ENCODE measurements at regions not wholly inside any gene's neighbourhood (a gene's known extent, or its start where the extent isn't known, plus 50 kb on each side); places are given as distances from the start of the nearest gene placed in this dataset.

DNA sequence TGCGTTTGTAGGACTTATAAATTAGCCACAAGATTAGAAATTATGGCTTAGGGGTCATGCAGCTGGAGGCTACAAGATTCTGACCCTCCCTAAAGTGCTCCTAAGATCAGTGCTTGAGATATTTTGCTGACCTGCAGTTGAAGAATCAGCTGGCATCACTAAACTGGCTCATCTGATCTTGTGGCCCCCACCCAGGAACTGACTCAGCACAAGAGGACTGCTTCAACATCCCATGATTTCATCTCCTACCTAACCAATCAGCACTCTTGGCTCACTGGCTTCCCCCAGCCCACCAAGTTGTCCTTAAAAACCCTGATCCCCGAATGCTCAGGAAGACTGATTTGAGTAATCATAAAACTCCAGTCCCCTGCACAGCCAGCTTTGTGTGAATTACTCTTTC lies 86.4 kb upstream of the ERCC4 start:
- no peak overlapping the region for H3K27ac ChIP-seq
- H3K27me3 ChIP-seq = peaks cover 0 to 15% (median 0%) of the 10 kb centered on the region in 3 donors
- no peak overlapping the region for H3K4me3 ChIP-seq
- H3K9me3 ChIP-seq = no peaks in the 10 kb centered on the region
- no peaks in the 10 kb centered on the region for H3K36me3 ChIP-seq
- intact Hi-C loops (cut with DNase I; ENCODE audit: low total_unique reads) = no loop called here
- WGBS, 5 donors = 62 to 81% (median 74%) methylated on average over 2 of the region's 2 CpGs
- TF ChIP-seq POLR2A (IDR thresholded peaks at IDR 0.05) (no peak), POLR2AphosphoS5 (IDR thresholded peaks at IDR 0.05) (no peak), EP300 (IDR thresholded peaks at IDR 0.05) (no peak)
- TF ChIP-seq, protein P1, sequence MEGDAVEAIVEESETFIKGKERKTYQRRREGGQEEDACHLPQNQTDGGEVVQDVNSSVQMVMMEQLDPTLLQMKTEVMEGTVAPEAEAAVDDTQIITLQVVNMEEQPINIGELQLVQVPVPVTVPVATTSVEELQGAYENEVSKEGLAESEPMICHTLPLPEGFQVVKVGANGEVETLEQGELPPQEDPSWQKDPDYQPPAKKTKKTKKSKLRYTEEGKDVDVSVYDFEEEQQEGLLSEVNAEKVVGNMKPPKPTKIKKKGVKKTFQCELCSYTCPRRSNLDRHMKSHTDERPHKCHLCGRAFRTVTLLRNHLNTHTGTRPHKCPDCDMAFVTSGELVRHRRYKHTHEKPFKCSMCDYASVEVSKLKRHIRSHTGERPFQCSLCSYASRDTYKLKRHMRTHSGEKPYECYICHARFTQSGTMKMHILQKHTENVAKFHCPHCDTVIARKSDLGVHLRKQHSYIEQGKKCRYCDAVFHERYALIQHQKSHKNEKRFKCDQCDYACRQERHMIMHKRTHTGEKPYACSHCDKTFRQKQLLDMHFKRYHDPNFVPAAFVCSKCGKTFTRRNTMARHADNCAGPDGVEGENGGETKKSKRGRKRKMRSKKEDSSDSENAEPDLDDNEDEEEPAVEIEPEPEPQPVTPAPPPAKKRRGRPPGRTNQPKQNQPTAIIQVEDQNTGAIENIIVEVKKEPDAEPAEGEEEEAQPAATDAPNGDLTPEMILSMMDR (IDR thresholded peaks at IDR 0.05) = no peak
- H3K4me1 ChIP-seq = no peaks in the 10 kb centered on the region
- DNase-seq = no peak

DNA sequence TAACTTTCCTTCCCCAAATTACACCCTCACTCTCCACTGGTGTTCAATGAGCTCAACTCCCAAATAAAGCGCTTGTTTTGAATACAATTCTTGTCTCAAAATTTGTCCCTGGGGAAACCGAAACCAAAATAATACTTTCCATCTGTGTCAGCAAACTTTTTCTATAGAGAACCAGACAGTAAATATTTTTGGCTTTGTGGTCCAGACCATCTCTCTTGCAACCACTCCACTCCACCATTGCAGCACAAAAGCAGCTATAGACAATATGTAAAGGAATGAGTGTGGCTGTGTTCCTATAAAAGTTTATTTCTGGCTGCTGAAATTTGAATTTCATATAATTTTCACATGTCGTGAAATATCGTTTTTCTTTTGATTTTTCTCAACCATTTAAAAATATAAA lies 84.6 kb upstream of the ERCC4 start:
- no peak overlapping the region for H3K27ac ChIP-seq
- H3K9me3 ChIP-seq = no peaks in the 10 kb centered on the region
- TF ChIP-seq, protein P1 (IDR thresholded peaks at IDR 0.05) = no peak
- TF ChIP-seq EP300 (IDR thresholded peaks at IDR 0.05) (no peak), POLR2A (IDR thresholded peaks at IDR 0.05) (no peak), POLR2AphosphoS5 (IDR thresholded peaks at IDR 0.05) (no peak)
- DNase-seq = no peak
- H3K36me3 ChIP-seq = no peaks in the 10 kb centered on the region
- WGBS, 5 donors = 81 to 90% (median 86%) methylated on average over 4 of the region's 4 CpGs
- H3K27me3 ChIP-seq = peaks cover 0 to 15% (median 0%) of the 10 kb centered on the region in 3 donors
- H3K4me3 ChIP-seq = no peak overlapping the region
- no peaks in the 10 kb centered on the region for H3K4me1 ChIP-seq
- intact Hi-C loops (cut with DNase I; ENCODE audit: low total_unique reads) = no loop called here

DNA sequence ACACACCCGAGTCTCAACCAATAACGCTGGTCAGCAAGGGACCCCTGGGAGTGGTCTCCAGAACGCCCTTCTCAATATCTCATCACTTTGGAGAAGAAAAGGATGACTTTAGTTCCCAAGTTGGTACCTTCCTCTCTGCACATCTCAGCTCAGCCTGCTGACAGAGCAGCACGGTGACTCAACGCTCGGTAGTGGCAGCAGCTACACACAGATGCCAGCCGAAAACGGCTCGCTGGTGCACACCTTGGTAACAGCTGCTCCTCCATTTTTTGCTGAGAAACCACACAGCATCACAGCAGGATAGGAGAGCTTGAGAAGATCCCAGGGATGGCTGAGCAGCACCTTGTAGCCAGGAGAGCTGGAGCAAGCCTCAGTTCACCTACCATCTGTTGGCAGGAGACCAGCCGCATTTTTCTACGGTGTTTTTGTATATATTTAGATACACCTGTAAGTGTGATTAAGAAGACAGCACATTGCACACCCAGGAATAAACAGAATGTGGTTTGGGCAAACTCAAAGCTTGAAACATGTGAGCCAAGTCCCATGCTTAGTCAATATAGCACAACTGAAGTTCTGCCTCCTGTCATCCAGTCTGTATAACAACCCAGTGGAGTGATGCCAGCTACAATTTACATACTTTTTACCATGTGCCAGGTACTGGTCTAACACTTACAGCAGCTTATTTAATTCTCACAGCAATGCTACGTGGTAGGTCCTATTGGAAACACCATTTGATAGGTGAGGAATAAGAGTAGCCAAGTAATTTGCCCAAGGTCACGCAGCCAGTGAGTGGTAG lies 83.8 kb upstream of the ERCC4 start:
- DNase-seq = no peak
- H3K27ac ChIP-seq = no peak overlapping the region
- H3K4me1 ChIP-seq = no peaks in the 10 kb centered on the region
- H3K9me3 ChIP-seq = no peaks in the 10 kb centered on the region
- H3K36me3 ChIP-seq = no peaks in the 10 kb centered on the region
- H3K27me3 ChIP-seq = peaks cover 0 to 8% (median 0%) of the 10 kb centered on the region in 3 donors
- no peak overlapping the region for H3K4me3 ChIP-seq
- WGBS, 5 donors = 86 to 88% (median 87%) methylated on average over 13 of the region's 13 CpGs
- intact Hi-C loops (cut with DNase I; ENCODE audit: low total_unique reads) = no loop called here
- TF ChIP-seq POLR2A (IDR thresholded peaks at IDR 0.05) (no peak), EP300 (IDR thresholded peaks at IDR 0.05) (no peak), POLR2AphosphoS5 (IDR thresholded peaks at IDR 0.05) (no peak)
- TF ChIP-seq, protein P1 (IDR thresholded peaks at IDR 0.05) = no peak

DNA sequence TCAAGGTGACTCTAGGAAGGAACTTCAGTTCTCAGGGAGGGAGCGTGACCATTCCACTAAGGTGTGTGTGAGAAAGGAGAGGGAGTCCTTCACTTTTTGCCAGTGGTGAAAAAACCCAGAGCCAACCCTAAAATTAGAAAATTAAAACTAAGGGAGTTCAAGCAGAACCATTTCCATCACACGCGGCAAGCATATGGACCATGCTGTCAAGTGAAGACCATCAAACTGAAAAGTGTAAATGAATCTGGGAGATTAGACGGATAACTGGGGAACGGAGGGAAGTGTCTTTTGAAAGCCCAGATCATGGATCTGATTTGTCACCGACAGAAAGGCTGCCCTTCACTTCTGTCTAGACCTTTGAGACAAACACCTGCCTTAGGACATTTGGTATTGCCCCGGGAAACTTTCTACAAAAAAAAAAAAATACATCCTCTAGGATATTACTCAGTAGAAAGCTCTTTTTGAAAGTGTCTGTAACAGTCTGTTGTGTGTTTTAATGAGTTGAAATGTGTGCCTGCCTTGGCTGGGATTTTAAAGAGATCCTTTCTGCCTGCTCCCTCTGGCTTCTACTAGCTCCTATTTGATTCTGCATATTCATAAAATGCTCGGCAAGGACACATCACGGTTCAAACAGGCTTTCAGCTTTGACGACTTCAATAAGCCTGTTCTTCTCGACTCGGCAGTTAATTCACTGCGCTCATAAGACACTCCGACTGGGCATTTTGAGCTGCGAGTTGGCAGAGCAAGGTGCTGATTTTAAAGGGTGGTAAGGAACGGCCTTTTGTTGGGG lies 81.4 kb upstream of the ERCC4 start:
- WGBS, 5 donors = 83 to 89% (median 86%) methylated on average over 16 of the region's 16 CpGs
- H3K4me3 ChIP-seq = no peak overlapping the region
- H3K27me3 ChIP-seq = no peaks in the 10 kb centered on the region
- H3K9me3 ChIP-seq = no peaks in the 10 kb centered on the region
- TF ChIP-seq POLR2AphosphoS5 (IDR thresholded peaks at IDR 0.05) = no peak
- TF ChIP-seq, protein P1 (IDR thresholded peaks at IDR 0.05) = no peak
- TF ChIP-seq EP300 (IDR thresholded peaks at IDR 0.05) = no peak
- TF ChIP-seq POLR2A (IDR thresholded peaks at IDR 0.05) = no peak
- H3K4me1 ChIP-seq = no peaks in the 10 kb centered on the region
- no peak for DNase-seq
- intact Hi-C loops (cut with DNase I; ENCODE audit: low total_unique reads) = no loop called here
- H3K36me3 ChIP-seq = no peaks in the 10 kb centered on the region
- no peak overlapping the region for H3K27ac ChIP-seq

Data from stomach (tissue), 8 donors.